ENCODE measurements at regions not wholly inside any gene's neighbourhood (a gene's known extent, or its start where the extent isn't known, plus 50 kb on each side); places are given as distances from the start of the nearest gene placed in this dataset.

- Histone ChIP-seq H3K9me2 (ENCODE audit: insufficient read depth, low read length) (no peaks in the 10 kb centered on the region), H3K27ac (ENCODE audit: low read depth, low read length, poor library complexity, severe bottlenecking) (no peak overlapping the region), H3K9me3 (ENCODE audit: low read length) (no peaks in the 10 kb centered on the region), H3K4me3 (ENCODE audit: low read depth, low read length, poor library complexity, severe bottlenecking) (no peak overlapping the region), H3K79me2 (ENCODE audit: insufficient read depth, low read depth, low read length) (no peaks in the 10 kb centered on the region), H3K4me1 (ENCODE audit: insufficient read depth, low read length, poor library complexity, severe bottlenecking) (no peaks in the 10 kb centered on the region), H3K36me3 (ENCODE audit: insufficient read depth, low read length) (no peaks in the 10 kb centered on the region), H2AFZ (ENCODE audit: low read length) (no peak overlapping the region), H3K4me2 (ENCODE audit: low read length) (no peak overlapping the region), H4K20me1 (ENCODE audit: insufficient read depth, low read length) (no peaks in the 10 kb centered on the region)
- no peak for TF ChIP-seq CTCF (conservative IDR thresholded peaks at IDR 0.05; ENCODE audit: low read length)
- TF ChIP-seq EZH2phosphoT487 (IDR thresholded peaks at IDR 0.05; ENCODE audit: borderline replicate concordance, low read depth, low read length), result no peak
- ChIA-PET CTCF (ENCODE audit: unreplicated experiment) (no interaction called here), POLR2A (interaction anchor here (0.7 kb wide), 1 partner anchor 41 kb away, joined by 3 read pairs; no protein-coding TSS in a partner anchor)
- intact Hi-C loops (cut with micrococcal nuclease; ENCODE audit: unreplicated experiment), result no loop called here
- no peak for DNase-seq (ENCODE audit: low spot score)
- no TSS peak for BruUV-seq (replicated peaks)
Observed at GRCh38 chr18:40075616-40076015, 1879.4 kb upstream of the PIK3C3 start.

GRCh38 chr18:40072761-40073160, 1882.3 kb upstream of the PIK3C3 start:
- Histone ChIP-seq H3K4me2 (ENCODE audit: low read length) (no peak overlapping the region), H3K9me2 (ENCODE audit: insufficient read depth, low read length) (no peaks in the 10 kb centered on the region), H3K4me1 (ENCODE audit: insufficient read depth, low read length, poor library complexity, severe bottlenecking) (no peaks in the 10 kb centered on the region), H4K20me1 (ENCODE audit: insufficient read depth, low read length) (no peaks in the 10 kb centered on the region), H3K36me3 (ENCODE audit: insufficient read depth, low read length) (no peaks in the 10 kb centered on the region), H3K4me3 (ENCODE audit: low read depth, low read length, poor library complexity, severe bottlenecking) (no peak overlapping the region), H3K9me3 (ENCODE audit: low read length) (no peaks in the 10 kb centered on the region), H3K79me2 (ENCODE audit: insufficient read depth, low read depth, low read length) (no peaks in the 10 kb centered on the region), H2AFZ (ENCODE audit: low read length) (no peak overlapping the region), H3K27ac (ENCODE audit: low read depth, low read length, poor library complexity, severe bottlenecking) (no peak overlapping the region)
- BruUV-seq (replicated peaks), result no TSS peak
- POLR2A ChIA-PET, result no interaction called here
- CTCF ChIA-PET (ENCODE audit: unreplicated experiment), result no interaction called here
- intact Hi-C loops (cut with micrococcal nuclease; ENCODE audit: unreplicated experiment), result no loop called here
- no peak for DNase-seq (ENCODE audit: low spot score)
- TF ChIP-seq CTCF (conservative IDR thresholded peaks at IDR 0.05; ENCODE audit: low read length), result no peak
- no peak for TF ChIP-seq EZH2phosphoT487 (IDR thresholded peaks at IDR 0.05; ENCODE audit: borderline replicate concordance, low read depth, low read length)

GRCh38 chr18:40066368-40066767, 1888.7 kb upstream of the PIK3C3 start:
- POLR2A ChIA-PET, result no interaction called here
- intact Hi-C loops (cut with micrococcal nuclease; ENCODE audit: unreplicated experiment), result no loop called here
- Histone ChIP-seq H3K9me2 (ENCODE audit: insufficient read depth, low read length) (no peaks in the 10 kb centered on the region), H3K4me2 (ENCODE audit: low read length) (no peak overlapping the region), H2AFZ (ENCODE audit: low read length) (no peak overlapping the region), H3K27ac (ENCODE audit: low read depth, low read length, poor library complexity, severe bottlenecking) (no peak overlapping the region), H3K4me3 (ENCODE audit: low read depth, low read length, poor library complexity, severe bottlenecking) (no peak overlapping the region), H3K4me1 (ENCODE audit: insufficient read depth, low read length, poor library complexity, severe bottlenecking) (no peaks in the 10 kb centered on the region), H3K79me2 (ENCODE audit: insufficient read depth, low read depth, low read length) (no peaks in the 10 kb centered on the region), H4K20me1 (ENCODE audit: insufficient read depth, low read length) (no peaks in the 10 kb centered on the region), H3K9me3 (ENCODE audit: low read length) (no peaks in the 10 kb centered on the region), H3K36me3 (ENCODE audit: insufficient read depth, low read length) (no peaks in the 10 kb centered on the region)
- DNase-seq (ENCODE audit: low spot score), result no peak
- TF ChIP-seq CTCF (conservative IDR thresholded peaks at IDR 0.05; ENCODE audit: low read length) (no peak), EZH2phosphoT487 (IDR thresholded peaks at IDR 0.05; ENCODE audit: borderline replicate concordance, low read depth, low read length) (no peak)
- no TSS peak for BruUV-seq (replicated peaks)
- CTCF ChIA-PET (ENCODE audit: unreplicated experiment), result no interaction called here
